Fibroblast of mammary gland (primary cell): ENCODE measurements at regions not wholly inside any gene's neighbourhood (a gene's known extent, or its start where the extent isn't known, plus 50 kb on each side); places are given as distances from the start of the nearest gene placed in this dataset.

Source experiments
- DNase-seq: peaks from one replicate; pipeline ENCODE4 v3.0.0-alpha.2; 2010; ENCODE audit warnings: low read depth
- H3K4me3 ChIP-seq: 2 replicates; pipeline ENCODE4 v1.5.1; 2011; ENCODE audit warnings: low read depth, mild to moderate bottlenecking, low read length, moderate library complexity; ENCODE audit not compliant: control insufficient read depth
- CTCF ChIP-seq: conservative IDR thresholded peaks from 2 replicates; pipeline ENCODE4 v1.5.1; 2011; ENCODE audit warnings: low read depth, low read length, inconsistent platforms; ENCODE audit not compliant: control insufficient read depth, insufficient read depth

GRCh38 chr10:78565841-78566240, 502.9 kb upstream of the ZMIZ1 start:
- DNase-seq = no peak
- no peak for TF ChIP-seq CTCF
- no peak overlapping the region for H3K4me3 ChIP-seq

GRCh38 chr10:78566284-78567111, 502.3 kb upstream of the ZMIZ1 start:
- DNase-seq = no peak
- no peak overlapping the region for H3K4me3 ChIP-seq
- no peak for TF ChIP-seq CTCF

- no peak for DNase-seq
- H3K4me3 ChIP-seq = no peak overlapping the region
- no peak for TF ChIP-seq CTCF
These were observed 500.9 kb upstream of the ZMIZ1 start for GRCh38 chr10:78567680-78568455.

GRCh38 chr10:78568620-78569019, 500.1 kb upstream of the ZMIZ1 start:
- no peak for TF ChIP-seq CTCF
- no peak for DNase-seq
- H3K4me3 ChIP-seq = no peak overlapping the region

GRCh38 chr10:78570633-78571235, 498.0 kb upstream of the ZMIZ1 start:
- H3K4me3 ChIP-seq = no peak overlapping the region
- no peak for DNase-seq
- no peak for TF ChIP-seq CTCF

GRCh38 chr10:78571286-78571685, 497.5 kb upstream of the ZMIZ1 start:
- no peak overlapping the region for H3K4me3 ChIP-seq
- no peak for TF ChIP-seq CTCF
- no peak for DNase-seq
